Sigmoid colon (tissue), 6 donors: ENCODE measurements at regions not wholly inside any gene's neighbourhood (a gene's known extent, or its start where the extent isn't known, plus 50 kb on each side); places are given as distances from the start of the nearest gene placed in this dataset.

Experiments used
- DNase-seq: peaks from one replicate; pipeline ENCODE4 v3.0.0-alpha.2; 2019
- H3K27ac ChIP-seq, 4 donors: fragments of 200-600 bp; sonication (generic); one replicate each; pipeline ENCODE4 v1.5.1; 2016 to 2019; ENCODE audit warnings: mild to moderate bottlenecking in 1 of 4
- H3K27me3 ChIP-seq, 3 donors: fragments of 200-600 bp; sonication (generic); one replicate each; pipeline ENCODE4 v1.5.1; 2019; ENCODE audit warnings: mild to moderate bottlenecking in 1 of 3
- H3K36me3 ChIP-seq, 4 donors: fragments of 200-600 bp; sonication (generic); one replicate each; pipeline ENCODE4 v1.5.1; 2016 to 2019
- H3K4me1 ChIP-seq, 4 donors: fragments of 200-600 bp; sonication (generic); one replicate each; pipeline ENCODE4 v1.5.1; 2017 to 2019
- H3K4me3 ChIP-seq, 4 donors: fragments of 200-600 bp; sonication (generic); one replicate each; pipeline ENCODE4 v1.5.1; 2017 to 2019; ENCODE audit warnings: mild to moderate bottlenecking in 2 of 4, moderate library complexity in 1 of 4
- H3K9me3 ChIP-seq, 4 donors: fragments of 200-600 bp in 3 of 4; sonication (generic) in 3 of 4; one replicate each; pipeline versions ENCODE4 v1.5.1 to v1.6.1; 2013 to 2019
- CTCF ChIP-seq, 4 experiments: fragments of 450-650 bp in 3 of 4; fragments of 200-600 bp in 1 of 4; IDR thresholded peaks; one replicate each; pipeline ENCODE4 v1.5.1; 2016 to 2019; ENCODE audit warnings: antibody characterized with exemption in 4 of 4, mild to moderate bottlenecking in 3 of 4, moderate library complexity in 2 of 4
- EP300 ChIP-seq, 4 donors: sonication (generic); formaldehyde crosslinking; IDR thresholded peaks; one replicate each; pipeline ENCODE4 v1.6.1; 2017; ENCODE audit warnings: antibody characterized with exemption in 4 of 4
- POLR2A ChIP-seq, 2 donors: fragments of 450-650 bp; IDR thresholded peaks; one replicate each; pipeline ENCODE4 v1.6.1; 2016; ENCODE audit warnings: antibody characterized with exemption in 2 of 2, mild to moderate bottlenecking in 2 of 2, moderate library complexity in 2 of 2
- POLR2AphosphoS5 ChIP-seq, 4 donors: sonication (generic); formaldehyde crosslinking; IDR thresholded peaks; one replicate each; pipeline ENCODE4 v1.6.1; 2017; ENCODE audit warnings: antibody characterized with exemption in 4 of 4
- WGBS, 2 donors: extraction: QIAGEN DNeasy Blood & Tissue Kit; methylation state at CpG; one replicate each; pipeline ENCODE4 v1.1.7; 2013; 5-methylcytosine and 5-hydroxymethylcytosine counted together
- intact Hi-C: fragments of 100-400 bp; cut with DNase I; formaldehyde crosslinking; loops from one replicate; pipeline ENCODE4 v1.15.1; 2023
- donor health status: healthy with polysubstance abuse.
- donor health status: healthy.

GRCh38 chr2:176579608-176580007, 310.4 kb downstream of the MTX2 start:
- H3K36me3 ChIP-seq: no peaks in the 10 kb centered on the region
- peaks cover 0 to 32% (median 9%) of the 10 kb centered on the region in 4 donors for H3K4me1 ChIP-seq
- WGBS, 2 donors: 17 to 63% methylated on average over 6 of the region's 6 CpGs
- H3K27me3 ChIP-seq: no peaks in the 10 kb centered on the region
- intact Hi-C loops: no loop called here
- TF ChIP-seq EP300 (IDR thresholded peaks at IDR 0.05) (no peak), POLR2A (IDR thresholded peaks at IDR 0.05) (no peak), POLR2AphosphoS5 (IDR thresholded peaks at IDR 0.05) (no peak), CTCF (IDR thresholded peaks at IDR 0.05) (no peak)
- no peak for DNase-seq
- H3K4me3 ChIP-seq: no peak overlapping the region
- H3K9me3 ChIP-seq: no peaks in the 10 kb centered on the region
- no peak overlapping the region for H3K27ac ChIP-seq

GRCh38 chr2:176581557-176582165, 312.4 kb downstream of the MTX2 start:
- peak overlapping the region in 1 of 4 donors; percentile 63 for H3K27ac ChIP-seq

GRCh38 chr2:176582176-176582575, 312.9 kb downstream of the MTX2 start:
- Histone ChIP-seq H3K9me3 (no peaks in the 10 kb centered on the region), H3K36me3 (no peaks in the 10 kb centered on the region), H3K4me1 (peaks cover 0 to 32% (median 9%) of the 10 kb centered on the region in 4 donors), H3K4me3 (no peak overlapping the region), H3K27ac (peak overlapping the region in 1 of 4 donors; percentile 63), H3K27me3 (no peaks in the 10 kb centered on the region)
- 42 to 58% methylated on average over 2 of the region's 2 CpGs for WGBS, 2 donors
- TF ChIP-seq CTCF (IDR thresholded peaks at IDR 0.05) (no peak), POLR2A (IDR thresholded peaks at IDR 0.05) (no peak), EP300 (IDR thresholded peaks at IDR 0.05) (no peak), POLR2AphosphoS5 (IDR thresholded peaks at IDR 0.05) (no peak)
- intact Hi-C loops: no loop called here
- no peak for DNase-seq

More at GRCh38 chr2:176581557-176582165, 312.4 kb downstream of the MTX2 start:
- Histone ChIP-seq H3K4me3 (no peak overlapping the region), H3K27me3 (no peaks in the 10 kb centered on the region), H3K36me3 (no peaks in the 10 kb centered on the region), H3K4me1 (peaks cover 0 to 32% (median 9%) of the 10 kb centered on the region in 4 donors), H3K9me3 (no peaks in the 10 kb centered on the region)
- TF ChIP-seq EP300 (IDR thresholded peaks at IDR 0.05) (no peak), POLR2AphosphoS5 (IDR thresholded peaks at IDR 0.05) (no peak), POLR2A (IDR thresholded peaks at IDR 0.05) (no peak), CTCF (IDR thresholded peaks at IDR 0.05) (no peak)
- WGBS, 2 donors: 82 to 85% methylated on average over 4 of the region's 4 CpGs
- intact Hi-C loops: no loop called here
- no peak for DNase-seq

- no peak overlapping the region for H3K4me3 ChIP-seq
- H3K9me3 ChIP-seq: no peaks in the 10 kb centered on the region
- no peaks in the 10 kb centered on the region for H3K27me3 ChIP-seq
- intact Hi-C loops: no loop called here
- H3K27ac ChIP-seq: peak overlapping the region in 2 of 4 donors; percentile 11 to 63
- peaks cover 0 to 32% (median 9%) of the 10 kb centered on the region in 4 donors for H3K4me1 ChIP-seq
- WGBS, 2 donors: 14 to 52% methylated on average over 2 of the region's 2 CpGs
- DNase-seq: peak; percentile 67
- TF ChIP-seq POLR2A (IDR thresholded peaks at IDR 0.05): no peak
- TF ChIP-seq EP300 (IDR thresholded peaks at IDR 0.05): no peak
- no peak for TF ChIP-seq CTCF (IDR thresholded peaks at IDR 0.05)
- TF ChIP-seq POLR2AphosphoS5 (IDR thresholded peaks at IDR 0.05): peak in 1 of 4 donors; percentile 27
- H3K36me3 ChIP-seq: no peaks in the 10 kb centered on the region
These were observed 313.8 kb downstream of the MTX2 start for GRCh38 chr2:176582990-176583481.
